A549 (cell line): ENCODE measurements at regions not wholly inside any gene's neighbourhood (a gene's known extent, or its start where the extent isn't known, plus 50 kb on each side); places are given as distances from the start of the nearest gene placed in this dataset.

ENCODE experiments used
- ATAC-seq, 2 experiments: fragments of 200-7000 bp in 1 of 2; fragments of >200 bp in 1 of 2; cut with Nextera tagmentation in 1 of 2; cut with Tn5 transposase in 1 of 2; 3 replicates each; pipeline versions ENCODE4 v1.8.0 to v1.9.1; 2018 to 2020; ENCODE audit warnings: mild to moderate bottlenecking in 1 of 2, moderate library complexity in 1 of 2
- CTCF ChIA-PET: fragments of 300-600 bp; sonication (Branson Sonifier 250); formaldehyde crosslinking; extraction: SDS; loops from one replicate; lab custom pipeline; 2021; ENCODE audit warnings: antibody characterized with exemption, inconsistent platforms; lab: Yijun Ruan, JAX
- POLR2A ChIA-PET: fragments of 350-600 bp; formaldehyde crosslinking; extraction: SDS; loops from one replicate; lab custom pipeline; 2021; ENCODE audit warnings: antibody characterized with exemption, inconsistent platforms; lab: Yijun Ruan, JAX
- DNase-seq, 2 experiments: peaks; one replicate each; pipeline versions ENCODE4 v3.0.0 to v3.0.0-alpha.2; 2011 to 2016; ENCODE audit warnings: low read depth in 1 of 2, low spot score in 1 of 2
- FAIRE-seq: peaks from 2 replicates; lab custom pipeline; 2011; peaks lifted over from hg19 to GRCh38; lab: Jason Lieb, UNC
- H3K27ac ChIP-seq, 2 experiments: fragments of >200 bp; sonication (Bioruptor Twin); formaldehyde crosslinking; 3 replicates each; pipeline ENCODE4 v1.5.1; 2016 to 2017
- H3K4me1 ChIP-seq: fragments of >200 bp; sonication (Bioruptor Twin); formaldehyde crosslinking; 3 replicates; pipeline ENCODE4 v1.6.1; 2016
- H3K4me2 ChIP-seq: fragments of >200 bp; sonication (Bioruptor Twin); formaldehyde crosslinking; 3 replicates; pipeline ENCODE4 v1.6.1; 2016
- H3K4me3 ChIP-seq: fragments of >200 bp; sonication (Bioruptor Twin); formaldehyde crosslinking; 3 replicates; pipeline ENCODE4 v1.5.1; 2016
- H3K9me3 ChIP-seq: fragments of >200 bp; sonication (Bioruptor Twin); formaldehyde crosslinking; 3 replicates; pipeline ENCODE4 v1.6.1; 2016
- BHLHE40 ChIP-seq: IDR thresholded peaks from 2 replicates; pipeline ENCODE4 v1.6.1; 2012; ENCODE audit warnings: low read depth, low read length, inconsistent platforms
- CEBPB ChIP-seq, 2 experiments: fragments of >200 bp in 1 of 2; sonication (Bioruptor Twin) in 1 of 2; formaldehyde crosslinking in 1 of 2; IDR thresholded peaks; 2 replicates each; pipeline ENCODE4 v1.6.1; 2012 to 2016
- EHF ChIP-seq: fragments of 250-450 bp; sonication (Bioruptor Pico); IDR thresholded peaks from 2 replicates; pipeline ENCODE4 v1.5.0; 2020; ENCODE audit warnings: mild to moderate bottlenecking
- EHMT2 ChIP-seq: fragments of 200-600 bp; sonication (generic); IDR thresholded peaks from 2 replicates; pipeline ENCODE4 v1.6.1; 2016; ENCODE audit warnings: antibody characterized with exemption, low read depth, mild to moderate bottlenecking, moderate library complexity
- HEYL ChIP-seq: fragments of 250-450 bp; sonication (Bioruptor Pico); IDR thresholded peaks from 2 replicates; pipeline ENCODE4 v1.8.0; 2021; ENCODE audit warnings: mild to moderate bottlenecking, moderate library complexity
- HOXA7 ChIP-seq: fragments of 250-450 bp; sonication (Bioruptor Pico); IDR thresholded peaks from 2 replicates; pipeline ENCODE4 v1.5.0; 2020; ENCODE audit warnings: mild to moderate bottlenecking, moderate library complexity
- HOXB5 ChIP-seq: fragments of 250-450 bp; sonication (Bioruptor Pico); IDR thresholded peaks from 2 replicates; pipeline ENCODE4 v1.5.0; 2020; ENCODE audit warnings: mild to moderate bottlenecking, moderate library complexity
- JUN ChIP-seq, 2 experiments: fragments of >200 bp; sonication (Bioruptor Twin); formaldehyde crosslinking; IDR thresholded peaks; 2 replicates in 1 of 2; 3 replicates in 1 of 2; pipeline ENCODE4 v1.6.1; 2016 to 2017
- KDM1A ChIP-seq: fragments of 200-600 bp; sonication (generic); IDR thresholded peaks from 2 replicates; pipeline ENCODE4 v1.6.1; 2016; ENCODE audit warnings: low read depth, mild to moderate bottlenecking
- NFE2L2 ChIP-seq: fragments of 150-350 bp; conservative IDR thresholded peaks from 2 replicates; pipeline ENCODE4 v1.6.1; 2014; ENCODE audit warnings: low read length
- NR3C1 ChIP-seq: fragments of >200 bp; sonication (Bioruptor Twin); formaldehyde crosslinking; IDR thresholded peaks from 3 replicates; pipeline ENCODE4 v1.6.1; 2017
- PHF8 ChIP-seq: fragments of 200-600 bp; sonication (generic); IDR thresholded peaks from 2 replicates; pipeline ENCODE4 v1.6.1; 2016; ENCODE audit warnings: low read depth, mild to moderate bottlenecking, antibody characterized with exemption, moderate library complexity, borderline replicate concordance
- RFX5 ChIP-seq: fragments of 450-650 bp; IDR thresholded peaks from 2 replicates; pipeline ENCODE4 v1.7.1; 2014; ENCODE audit warnings: antibody characterized with exemption, mild to moderate bottlenecking, moderate library complexity
- SMC3 ChIP-seq: fragments of >200 bp; sonication (Bioruptor Twin); formaldehyde crosslinking; IDR thresholded peaks from 3 replicates; pipeline ENCODE4 v1.6.1; 2018; ENCODE audit warnings: inconsistent platforms
- TFCP2L1 ChIP-seq: fragments of 250-450 bp; sonication (Bioruptor Pico); IDR thresholded peaks from 2 replicates; pipeline ENCODE4 v1.5.0; 2021; ENCODE audit warnings: mild to moderate bottlenecking
- ZNF302 ChIP-seq: fragments of 250-450 bp; sonication (Bioruptor Pico); IDR thresholded peaks from 2 replicates; pipeline ENCODE4 v1.9.0; 2021; ENCODE audit warnings: inconsistent platforms, mild to moderate bottlenecking, moderate library complexity
- ZSCAN20 ChIP-seq: fragments of 250-450 bp; sonication (Bioruptor Pico); IDR thresholded peaks from 2 replicates; pipeline ENCODE4 v1.8.0; 2022; ENCODE audit warnings: mild to moderate bottlenecking, moderate library complexity
- WGBS: methylation state at CpG from one replicate; pipeline ENCODE4 v1.1.6; 2017; ENCODE audit errors: missing lambda C conversion rate; 5-methylcytosine and 5-hydroxymethylcytosine counted together
- TF ChIP-seq, protein P1 (sequence below): fragments of >200 bp; sonication (Bioruptor Twin); formaldehyde crosslinking; IDR thresholded peaks from 2 replicates; pipeline ENCODE4 v1.6.1; 2016
- TF ChIP-seq, protein P2 (sequence below): IDR thresholded peaks from 2 replicates; pipeline ENCODE4 v1.6.1; 2012; ENCODE audit warnings: low read depth, borderline replicate concordance
- TF ChIP-seq, protein P3 (sequence below): IDR thresholded peaks from 2 replicates; pipeline ENCODE4 v1.6.1; 2012
- TF ChIP-seq, protein P4 (sequence below): fragments of 250-450 bp; sonication (Bioruptor Pico); IDR thresholded peaks from 2 replicates; pipeline ENCODE4 v1.5.0; 2020; ENCODE audit warnings: low read depth, mild to moderate bottlenecking, moderate library complexity
- TF ChIP-seq, protein P5 (sequence below): fragments of >200 bp; sonication (Bioruptor Twin); formaldehyde crosslinking; IDR thresholded peaks from 3 replicates; pipeline ENCODE4 v1.5.1; 2016

DNA sequence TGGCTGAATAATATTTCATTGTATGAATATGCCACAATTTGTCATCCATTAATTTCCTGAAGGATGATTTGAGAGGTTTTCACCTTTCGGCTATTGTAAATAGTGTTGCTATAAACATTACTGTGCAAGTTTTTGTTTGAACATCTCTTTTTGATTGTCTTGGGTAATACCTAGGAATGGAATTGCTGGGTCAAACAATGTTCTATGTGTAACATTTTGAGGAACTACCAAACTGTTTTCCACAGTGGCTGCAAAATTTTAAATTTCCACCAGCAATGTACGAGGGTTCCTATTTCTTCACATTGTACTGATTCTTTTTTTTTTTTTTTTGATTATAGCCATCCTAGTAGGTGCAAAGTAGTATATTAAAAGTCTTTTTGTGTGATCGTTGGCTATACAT is 63.8 kb upstream of the ANKH start:
- no peak for FAIRE-seq
- Histone ChIP-seq H3K27ac (no peak overlapping the region), H3K4me1 (no peaks in the 10 kb centered on the region), H3K4me3 (no peak overlapping the region), H3K4me2 (no peak overlapping the region), H3K9me3 (no peaks in the 10 kb centered on the region)
- ATAC-seq: no peak
- no peak for DNase-seq
- 71% methylated on average over 3 of the region's 3 CpGs for WGBS
- POLR2A ChIA-PET: no interaction called here
- CTCF ChIA-PET: no interaction called here
- TF ChIP-seq HEYL (CRISPR knock-in tag) (no peak), KDM1A (no peak), HOXB5 (CRISPR knock-in tag) (no peak), NR3C1 (no peak), ZSCAN20 (CRISPR knock-in tag) (no peak), BHLHE40 (no peak), NFE2L2 (no peak)
- TF ChIP-seq, protein P1, sequence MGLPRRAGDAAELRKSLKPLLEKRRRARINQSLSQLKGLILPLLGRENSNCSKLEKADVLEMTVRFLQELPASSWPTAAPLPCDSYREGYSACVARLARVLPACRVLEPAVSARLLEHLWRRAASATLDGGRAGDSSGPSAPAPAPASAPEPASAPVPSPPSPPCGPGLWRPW: no peak
- TF ChIP-seq, protein P2, sequence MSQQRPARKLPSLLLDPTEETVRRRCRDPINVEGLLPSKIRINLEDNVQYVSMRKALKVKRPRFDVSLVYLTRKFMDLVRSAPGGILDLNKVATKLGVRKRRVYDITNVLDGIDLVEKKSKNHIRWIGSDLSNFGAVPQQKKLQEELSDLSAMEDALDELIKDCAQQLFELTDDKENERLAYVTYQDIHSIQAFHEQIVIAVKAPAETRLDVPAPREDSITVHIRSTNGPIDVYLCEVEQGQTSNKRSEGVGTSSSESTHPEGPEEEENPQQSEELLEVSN: no peak

DNA sequence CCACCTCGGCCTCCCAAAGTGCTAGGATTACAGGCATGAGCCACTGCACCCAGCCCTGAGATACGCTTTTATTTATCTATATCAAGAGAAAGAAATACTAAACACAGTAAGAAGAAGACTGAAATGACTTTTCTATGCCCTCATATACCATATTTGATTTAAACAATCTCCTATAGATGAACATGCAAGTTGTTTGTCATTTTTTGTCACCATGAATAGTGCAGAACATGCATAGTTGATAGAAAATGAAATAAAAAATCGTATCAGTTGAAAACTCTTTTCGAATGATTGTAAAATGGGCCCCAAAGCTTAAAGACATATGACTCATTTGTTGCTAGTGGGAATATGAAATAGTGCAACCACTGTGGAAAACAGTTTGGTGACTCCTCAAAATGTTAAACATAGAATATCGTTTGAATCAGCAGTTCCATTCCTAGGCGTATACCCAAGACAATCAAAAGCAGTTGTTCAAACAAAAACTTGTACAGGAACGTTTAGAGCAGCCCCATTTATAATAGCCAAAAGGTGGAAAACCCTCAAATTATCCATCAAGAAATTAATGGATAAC is 61.4 kb upstream of the ANKH start:
- TF ChIP-seq RFX5 (peak; percentile 44; the same call in 1 of the 2 replicates), JUN (IDR thresholded peaks at IDR 0.05) (no peak)
- no peak overlapping the region for H3K27ac ChIP-seq
- H3K4me2 ChIP-seq: no peak overlapping the region
- 40% methylated on average over 7 of the region's 7 CpGs for WGBS
- ChIA-PET POLR2A (no interaction called here), CTCF (interaction anchor here (1.1 to 3.1 kb wide), 2 partner anchors 22 to 206 kb away, joined by 4 to 10 read pairs; no protein-coding TSS in a partner anchor)
- H3K4me3 ChIP-seq: no peak overlapping the region
- ATAC-seq: no peak
- no peak for FAIRE-seq
- H3K9me3 ChIP-seq: no peaks in the 10 kb centered on the region
- no peaks in the 10 kb centered on the region for H3K4me1 ChIP-seq
- no peak for DNase-seq

DNA sequence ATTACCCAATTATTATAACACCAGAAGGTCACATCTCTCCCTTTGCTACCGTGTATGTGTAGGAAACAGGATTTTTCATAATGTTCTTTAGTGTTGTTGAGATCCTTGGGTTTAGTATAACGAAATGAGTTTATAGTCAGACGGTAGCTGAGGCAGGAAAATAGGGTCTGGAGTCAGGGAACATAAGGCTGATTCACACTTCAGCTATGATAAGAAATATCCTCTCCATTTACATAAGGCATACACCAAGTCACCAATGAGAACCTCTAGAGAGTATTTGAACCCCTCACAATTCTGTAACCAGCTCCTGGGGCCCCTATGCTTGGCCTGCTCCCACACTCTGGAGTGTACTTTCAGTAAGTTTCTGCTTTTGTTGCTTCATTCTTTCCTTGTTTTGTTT is 58.9 kb upstream of the ANKH start:
- ChIA-PET CTCF (interaction anchor here (1.0 to 1.5 kb wide), 3 partner anchors 15 to 73 kb away, joined by 3 to 4 read pairs (median 3); no protein-coding TSS in a partner anchor), POLR2A (no interaction called here)
- Histone ChIP-seq H3K4me3 (no peak overlapping the region), H3K4me2 (no peak overlapping the region), H3K27ac (no peak overlapping the region), H3K4me1 (no peaks in the 10 kb centered on the region), H3K9me3 (no peaks in the 10 kb centered on the region)
- DNase-seq (no peak), FAIRE-seq (no peak), ATAC-seq (no peak)
- WGBS: 71% methylated on average over 3 of the region's 3 CpGs
- TF ChIP-seq EHF (CRISPR knock-in tag) (no peak), SMC3 (no peak), ZSCAN20 (CRISPR knock-in tag) (no peak), CEBPB (IDR thresholded peaks at IDR 0.05) (no peak), HOXA7 (CRISPR knock-in tag) (no peak)
- TF ChIP-seq, protein P3, sequence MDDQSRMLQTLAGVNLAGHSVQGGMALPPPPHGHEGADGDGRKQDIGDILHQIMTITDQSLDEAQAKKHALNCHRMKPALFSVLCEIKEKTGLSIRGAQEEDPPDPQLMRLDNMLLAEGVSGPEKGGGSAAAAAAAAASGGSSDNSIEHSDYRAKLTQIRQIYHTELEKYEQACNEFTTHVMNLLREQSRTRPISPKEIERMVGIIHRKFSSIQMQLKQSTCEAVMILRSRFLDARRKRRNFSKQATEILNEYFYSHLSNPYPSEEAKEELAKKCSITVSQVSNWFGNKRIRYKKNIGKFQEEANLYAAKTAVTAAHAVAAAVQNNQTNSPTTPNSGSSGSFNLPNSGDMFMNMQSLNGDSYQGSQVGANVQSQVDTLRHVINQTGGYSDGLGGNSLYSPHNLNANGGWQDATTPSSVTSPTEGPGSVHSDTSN: no peak

DNA sequence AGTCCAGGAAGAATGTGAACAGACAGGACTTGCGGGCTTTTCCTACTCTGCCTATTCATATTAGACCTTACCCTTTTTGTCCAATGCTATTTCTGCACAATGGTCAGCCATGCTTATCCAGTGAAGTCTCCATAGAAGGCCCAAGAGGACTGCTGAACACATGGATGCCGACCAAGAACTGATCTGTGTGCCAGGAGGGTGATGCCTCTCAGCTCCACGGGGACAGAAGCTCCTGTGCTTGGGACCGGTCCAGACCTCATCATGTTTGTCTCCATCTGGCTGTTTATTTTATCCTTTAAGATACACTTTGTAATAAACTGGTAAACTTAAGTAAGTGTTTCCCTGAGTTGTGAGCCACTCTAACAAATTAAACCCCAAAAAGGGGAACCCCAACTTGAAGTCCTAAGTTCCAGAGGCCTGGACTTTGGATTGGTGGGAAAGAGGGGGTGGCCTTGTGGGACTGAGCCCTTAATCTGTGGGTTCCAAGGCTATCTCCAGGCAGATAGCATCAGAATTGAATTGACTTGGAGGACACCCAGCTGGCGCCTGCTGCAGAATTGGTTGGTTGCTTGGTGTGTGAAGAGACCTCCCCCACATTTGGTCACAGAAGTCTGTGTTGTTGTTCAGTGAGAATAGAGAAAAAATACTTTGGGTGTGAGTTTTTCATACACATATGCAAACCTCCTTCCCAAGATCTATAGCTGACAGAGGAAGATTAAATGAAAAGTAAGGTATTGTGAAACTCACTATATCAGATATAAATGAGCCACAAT is 57.9 kb upstream of the ANKH start:
- POLR2A ChIA-PET: no interaction called here
- WGBS: 66% methylated on average over 5 of the region's 5 CpGs

More for the DNA sequence above, 57.9 kb upstream of the ANKH start:
- H3K4me1 ChIP-seq: no peaks in the 10 kb centered on the region
- no peak for FAIRE-seq
- ATAC-seq: no peak
- H3K9me3 ChIP-seq: no peaks in the 10 kb centered on the region
- H3K27ac ChIP-seq: no peak overlapping the region
- H3K4me3 ChIP-seq: no peak overlapping the region
- CTCF ChIA-PET: interaction anchor here (0.6 to 1.3 kb wide), 3 partner anchors 14 to 18 kb away, joined by 3 to 4 read pairs (median 3); no protein-coding TSS in a partner anchor
- H3K4me2 ChIP-seq: no peak overlapping the region
- DNase-seq: no peak
- TF ChIP-seq PHF8 (no peak), CEBPB (IDR thresholded peaks at IDR 0.05) (no peak), JUN (IDR thresholded peaks at IDR 0.05) (no peak), ZNF302 (CRISPR knock-in tag) (no peak), EHMT2 (no peak), TFCP2L1 (CRISPR knock-in tag) (no peak)
- TF ChIP-seq, protein P4, sequence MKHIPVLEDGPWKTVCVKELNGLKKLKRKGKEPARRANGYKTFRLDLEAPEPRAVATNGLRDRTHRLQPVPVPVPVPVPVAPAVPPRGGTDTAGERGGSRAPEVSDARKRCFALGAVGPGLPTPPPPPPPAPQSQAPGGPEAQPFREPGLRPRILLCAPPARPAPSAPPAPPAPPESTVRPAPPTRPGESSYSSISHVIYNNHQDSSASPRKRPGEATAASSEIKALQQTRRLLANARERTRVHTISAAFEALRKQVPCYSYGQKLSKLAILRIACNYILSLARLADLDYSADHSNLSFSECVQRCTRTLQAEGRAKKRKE (CRISPR knock-in tag): no peak
- TF ChIP-seq, protein P5, sequence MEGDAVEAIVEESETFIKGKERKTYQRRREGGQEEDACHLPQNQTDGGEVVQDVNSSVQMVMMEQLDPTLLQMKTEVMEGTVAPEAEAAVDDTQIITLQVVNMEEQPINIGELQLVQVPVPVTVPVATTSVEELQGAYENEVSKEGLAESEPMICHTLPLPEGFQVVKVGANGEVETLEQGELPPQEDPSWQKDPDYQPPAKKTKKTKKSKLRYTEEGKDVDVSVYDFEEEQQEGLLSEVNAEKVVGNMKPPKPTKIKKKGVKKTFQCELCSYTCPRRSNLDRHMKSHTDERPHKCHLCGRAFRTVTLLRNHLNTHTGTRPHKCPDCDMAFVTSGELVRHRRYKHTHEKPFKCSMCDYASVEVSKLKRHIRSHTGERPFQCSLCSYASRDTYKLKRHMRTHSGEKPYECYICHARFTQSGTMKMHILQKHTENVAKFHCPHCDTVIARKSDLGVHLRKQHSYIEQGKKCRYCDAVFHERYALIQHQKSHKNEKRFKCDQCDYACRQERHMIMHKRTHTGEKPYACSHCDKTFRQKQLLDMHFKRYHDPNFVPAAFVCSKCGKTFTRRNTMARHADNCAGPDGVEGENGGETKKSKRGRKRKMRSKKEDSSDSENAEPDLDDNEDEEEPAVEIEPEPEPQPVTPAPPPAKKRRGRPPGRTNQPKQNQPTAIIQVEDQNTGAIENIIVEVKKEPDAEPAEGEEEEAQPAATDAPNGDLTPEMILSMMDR: no peak
